WERI-Rb-1 (cell line): ENCODE measurements at regions not wholly inside any gene's neighbourhood (a gene's known extent, or its start where the extent isn't known, plus 50 kb on each side); places are given as distances from the start of the nearest gene placed in this dataset.

Experiments
- DNase-seq: peaks from one replicate; pipeline ENCODE4 v3.0.0-alpha.2; 2020
- H3K27ac ChIP-seq: fragments of 250-450 bp; sonication (Bioruptor Pico); 2 replicates; pipeline ENCODE4 v1.5.1; 2020; ENCODE audit warnings: mild to moderate bottlenecking, moderate library complexity
- H3K27me3 ChIP-seq: fragments of 250-450 bp; sonication (Bioruptor Pico); 2 replicates; pipeline ENCODE4 v1.5.1; 2021; ENCODE audit warnings: mild to moderate bottlenecking, low read depth, moderate library complexity; ENCODE audit not compliant: insufficient read depth, severe bottlenecking
- H3K36me3 ChIP-seq: fragments of 250-450 bp; sonication (Bioruptor Pico); 2 replicates; pipeline ENCODE4 v1.5.1; 2020; ENCODE audit warnings: mild to moderate bottlenecking, moderate library complexity
- H3K4me3 ChIP-seq: 2 replicates; pipeline ENCODE4 v1.5.1; 2011; ENCODE audit warnings: low read depth, mild to moderate bottlenecking, control low read depth, low read length
- H3K9me3 ChIP-seq: fragments of 250-450 bp; sonication (Bioruptor Pico); 2 replicates; pipeline ENCODE4 v1.5.1; 2021; ENCODE audit warnings: mild to moderate bottlenecking, moderate library complexity; ENCODE audit not compliant: severe bottlenecking
- CTCF ChIP-seq: IDR thresholded peaks from 2 replicates; pipeline ENCODE4 v1.5.1; 2011; ENCODE audit warnings: low read depth, mild to moderate bottlenecking, control low read depth, inconsistent platforms, low read length

GRCh38 chr18:38611036-38611964 lies 1045.7 kb upstream of the CELF4 start:
- no peak overlapping the region for H3K4me3 ChIP-seq
- no peak for DNase-seq
- H3K36me3 ChIP-seq, result no peaks in the 10 kb centered on the region
- no peak overlapping the region for H3K27ac ChIP-seq
- no peaks in the 10 kb centered on the region for H3K27me3 ChIP-seq
- H3K9me3 ChIP-seq, result no peaks in the 10 kb centered on the region
- TF ChIP-seq CTCF, result no peak

- no peaks in the 10 kb centered on the region for H3K36me3 ChIP-seq
- H3K9me3 ChIP-seq, result no peaks in the 10 kb centered on the region
- H3K27ac ChIP-seq, result no peak overlapping the region
- no peak overlapping the region for H3K4me3 ChIP-seq
- TF ChIP-seq CTCF, result no peak
- no peaks in the 10 kb centered on the region for H3K27me3 ChIP-seq
- no peak for DNase-seq
Measured at GRCh38 chr18:38606841-38607240, 1041.2 kb upstream of the CELF4 start.

GRCh38 chr18:38602341-38602740 lies 1036.7 kb upstream of the CELF4 start:
- no peak for TF ChIP-seq CTCF
- H3K9me3 ChIP-seq, result no peaks in the 10 kb centered on the region
- no peak for DNase-seq
- H3K4me3 ChIP-seq, result no peak overlapping the region
- H3K36me3 ChIP-seq, result no peaks in the 10 kb centered on the region
- no peaks in the 10 kb centered on the region for H3K27me3 ChIP-seq
- H3K27ac ChIP-seq, result no peak overlapping the region

GRCh38 chr18:38587571-38587970 lies 1022.0 kb upstream of the CELF4 start:
- Histone ChIP-seq H3K4me3 (no peak overlapping the region), H3K36me3 (no peaks in the 10 kb centered on the region), H3K27ac (no peak overlapping the region), H3K27me3 (no peaks in the 10 kb centered on the region), H3K9me3 (no peaks in the 10 kb centered on the region)
- no peak for TF ChIP-seq CTCF
- no peak for DNase-seq

GRCh38 chr18:38586327-38586726 lies 1020.7 kb upstream of the CELF4 start:
- Histone ChIP-seq H3K27me3 (no peaks in the 10 kb centered on the region), H3K27ac (no peak overlapping the region), H3K36me3 (no peaks in the 10 kb centered on the region), H3K4me3 (no peak overlapping the region), H3K9me3 (no peaks in the 10 kb centered on the region)
- no peak for TF ChIP-seq CTCF
- DNase-seq, result no peak
